NB4 (cell line): ENCODE measurements at regions not wholly inside any gene's neighbourhood (a gene's known extent, or its start where the extent isn't known, plus 50 kb on each side); places are given as distances from the start of the nearest gene placed in this dataset.

Source experiments
- MYC ChIP-seq: IDR thresholded peaks from 2 replicates; pipeline ENCODE4 v1.6.1; 2011; ENCODE audit warnings: low read depth, low read length
- POLR2A ChIP-seq: IDR thresholded peaks from 2 replicates; pipeline ENCODE4 v1.6.1; 2011; ENCODE audit warnings: mild to moderate bottlenecking; ENCODE audit not compliant: insufficient read length; ENCODE audit errors: extremely low read depth
- TF ChIP-seq, protein P1 (sequence below): IDR thresholded peaks from one replicate; pipeline ENCODE4 v1.5.1; 2012; ENCODE audit warnings: low read depth, low read length
- TF ChIP-seq, protein P2 (sequence below): IDR thresholded peaks from 2 replicates; pipeline ENCODE4 v1.6.1; 2011; ENCODE audit warnings: low read depth, low read length

DNA sequence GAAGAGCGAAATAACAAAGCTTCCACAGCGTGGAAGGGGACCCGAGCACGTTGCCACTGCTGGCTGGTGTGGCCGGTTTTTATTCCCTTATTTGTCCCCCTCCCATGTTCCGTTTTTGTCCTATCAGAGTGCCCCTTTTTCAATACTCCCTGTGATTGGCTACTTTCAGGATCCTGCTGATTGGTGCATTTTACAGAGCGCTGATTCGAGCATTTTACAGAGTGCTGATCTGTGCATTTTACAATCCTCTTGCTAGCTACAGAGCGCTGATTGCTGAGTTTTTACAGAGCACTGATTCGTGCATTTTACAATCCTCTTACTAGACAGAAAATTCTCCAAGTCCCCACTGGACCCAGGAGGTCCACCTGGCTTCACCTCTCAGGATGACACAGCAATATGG lies 250.9 kb upstream of the EPHA5 start:
- no peak for TF ChIP-seq POLR2A
- TF ChIP-seq, protein P1, sequence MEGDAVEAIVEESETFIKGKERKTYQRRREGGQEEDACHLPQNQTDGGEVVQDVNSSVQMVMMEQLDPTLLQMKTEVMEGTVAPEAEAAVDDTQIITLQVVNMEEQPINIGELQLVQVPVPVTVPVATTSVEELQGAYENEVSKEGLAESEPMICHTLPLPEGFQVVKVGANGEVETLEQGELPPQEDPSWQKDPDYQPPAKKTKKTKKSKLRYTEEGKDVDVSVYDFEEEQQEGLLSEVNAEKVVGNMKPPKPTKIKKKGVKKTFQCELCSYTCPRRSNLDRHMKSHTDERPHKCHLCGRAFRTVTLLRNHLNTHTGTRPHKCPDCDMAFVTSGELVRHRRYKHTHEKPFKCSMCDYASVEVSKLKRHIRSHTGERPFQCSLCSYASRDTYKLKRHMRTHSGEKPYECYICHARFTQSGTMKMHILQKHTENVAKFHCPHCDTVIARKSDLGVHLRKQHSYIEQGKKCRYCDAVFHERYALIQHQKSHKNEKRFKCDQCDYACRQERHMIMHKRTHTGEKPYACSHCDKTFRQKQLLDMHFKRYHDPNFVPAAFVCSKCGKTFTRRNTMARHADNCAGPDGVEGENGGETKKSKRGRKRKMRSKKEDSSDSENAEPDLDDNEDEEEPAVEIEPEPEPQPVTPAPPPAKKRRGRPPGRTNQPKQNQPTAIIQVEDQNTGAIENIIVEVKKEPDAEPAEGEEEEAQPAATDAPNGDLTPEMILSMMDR, result no peak
- TF ChIP-seq, protein P2, sequence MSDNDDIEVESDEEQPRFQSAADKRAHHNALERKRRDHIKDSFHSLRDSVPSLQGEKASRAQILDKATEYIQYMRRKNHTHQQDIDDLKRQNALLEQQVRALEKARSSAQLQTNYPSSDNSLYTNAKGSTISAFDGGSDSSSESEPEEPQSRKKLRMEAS, result no peak
- TF ChIP-seq MYC, result no peak
